ENCODE measurements at regions not wholly inside any gene's neighbourhood (a gene's known extent, or its start where the extent isn't known, plus 50 kb on each side); places are given as distances from the start of the nearest gene placed in this dataset.
"Not testable (repeated sequence)": the region's sequence is repeated elsewhere in the genome, so short reads cannot be mapped to it uniquely, and the experiment has no call there.

GRCh38 chr6:157753291-157753690, 69.8 kb upstream of the SNX9 start:
- TF ChIP-seq CTCF (IDR thresholded peaks at IDR 0.05; ENCODE audit: low read depth, low read length): no peak
- DNase-seq (ENCODE audit: low read depth in 2 of 2): no peak

GRCh38 chr6:157753801-157754200, 69.2 kb upstream of the SNX9 start:
- not testable (repeated sequence) for DNase-seq (ENCODE audit: low read depth in 2 of 2); H3K4me3 ChIP-seq (replicated peaks in 1 of 2; ENCODE audit: low read depth in 2 of 2, low read length in 2 of 2)

More at GRCh38 chr6:157753291-157753690, 69.8 kb upstream of the SNX9 start:
- H3K4me3 ChIP-seq (replicated peaks in 1 of 2; ENCODE audit: low read depth in 2 of 2, low read length in 2 of 2): no peak overlapping the region

GRCh38 chr6:157754351-157754750, 68.7 kb upstream of the SNX9 start:
- no peak for TF ChIP-seq CTCF (IDR thresholded peaks at IDR 0.05; ENCODE audit: low read depth, low read length)
- no peak overlapping the region for H3K4me3 ChIP-seq (replicated peaks in 1 of 2; ENCODE audit: low read depth in 2 of 2, low read length in 2 of 2)
- DNase-seq (ENCODE audit: low read depth in 2 of 2): no peak

DNA sequence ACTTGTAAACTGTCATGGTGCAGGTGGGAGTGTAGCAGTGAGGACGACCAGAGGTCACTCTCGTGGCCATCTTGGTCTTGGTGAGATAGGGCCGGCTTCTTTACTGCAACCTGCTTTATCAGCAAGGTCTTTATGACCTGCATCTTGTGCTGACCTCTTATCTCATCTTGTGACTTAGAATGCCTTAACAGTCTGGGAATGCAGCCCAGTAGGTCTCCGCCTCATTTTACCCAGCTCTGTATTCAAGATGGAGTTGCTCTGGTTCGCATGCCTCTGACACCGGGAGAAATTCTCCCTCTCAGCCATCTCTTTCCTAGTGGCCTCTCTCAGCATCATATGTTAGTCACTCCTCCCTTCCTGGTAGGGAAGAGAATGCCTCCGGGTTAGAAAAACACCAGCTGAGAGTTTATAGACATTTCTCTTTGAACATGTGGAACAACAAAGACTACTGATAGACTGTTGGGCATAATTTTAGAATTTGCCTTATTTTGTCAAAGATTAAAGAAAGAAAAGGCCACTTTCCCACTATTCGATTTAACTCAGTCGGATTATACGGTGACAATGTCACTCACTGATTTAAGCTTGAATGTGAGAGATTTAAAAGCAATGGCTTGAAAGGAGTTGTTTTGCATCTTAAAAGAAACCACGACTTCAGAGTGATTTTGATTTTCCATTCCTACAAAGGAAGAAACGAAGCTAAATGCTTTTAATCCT, 67.9 kb upstream of the SNX9 start:
- TF ChIP-seq CTCF (IDR thresholded peaks at IDR 0.05; ENCODE audit: low read depth, low read length): no peak
- no peak overlapping the region for H3K4me3 ChIP-seq (replicated peaks in 1 of 2; ENCODE audit: low read depth in 2 of 2, low read length in 2 of 2)
- no peak for DNase-seq (ENCODE audit: low read depth in 2 of 2)

GRCh38 chr6:157755746-157756411, 67.2 kb upstream of the SNX9 start:
- TF ChIP-seq CTCF (IDR thresholded peaks at IDR 0.05; ENCODE audit: low read depth, low read length): no peak
- DNase-seq (ENCODE audit: low read depth in 2 of 2): no peak
- H3K4me3 ChIP-seq (replicated peaks in 1 of 2; ENCODE audit: low read depth in 2 of 2, low read length in 2 of 2): no peak overlapping the region

DNA sequence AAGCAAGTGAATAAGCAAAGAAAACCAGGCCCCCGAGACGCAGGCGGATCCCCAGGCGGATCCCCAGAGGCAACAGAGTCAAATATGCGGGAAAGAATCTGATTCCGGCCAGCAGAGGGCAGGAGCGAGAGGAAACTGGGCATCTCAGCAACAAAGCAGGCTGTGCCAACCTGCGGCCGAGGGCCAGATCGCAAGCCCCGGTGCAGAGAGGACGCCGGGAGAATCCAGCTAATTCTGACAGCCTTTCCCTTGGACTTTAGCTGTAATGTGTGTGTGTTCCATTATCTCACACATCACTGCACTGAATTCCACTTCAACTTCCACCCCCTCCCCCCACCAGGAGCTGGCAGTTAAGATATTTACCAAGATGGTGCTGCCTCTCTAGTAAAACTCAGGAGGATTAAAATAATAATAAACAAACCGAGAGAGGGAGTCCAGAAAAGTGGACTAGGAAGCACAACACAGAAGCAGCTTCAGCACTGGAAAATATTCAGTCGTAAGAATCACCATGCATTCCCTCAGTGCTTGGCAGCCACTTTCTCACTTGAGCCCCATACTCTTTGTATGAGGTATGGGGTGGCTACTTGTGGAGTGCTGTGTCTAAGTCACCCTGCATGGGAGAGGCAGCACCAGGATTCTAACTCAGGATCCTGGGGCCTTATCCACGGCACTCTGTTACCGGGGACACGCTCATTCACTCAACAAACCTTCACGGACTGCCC, 66.2 kb upstream of the SNX9 start:
- TF ChIP-seq CTCF (IDR thresholded peaks at IDR 0.05; ENCODE audit: low read depth, low read length): peak; percentile 80
- peak; percentile 83 to 91 for DNase-seq (ENCODE audit: low read depth in 2 of 2)
- H3K4me3 ChIP-seq (replicated peaks in 1 of 2; ENCODE audit: low read depth in 2 of 2, low read length in 2 of 2): no peak overlapping the region
